LNCAP (cell line): ENCODE measurements at regions not wholly inside any gene's neighbourhood (a gene's known extent, or its start where the extent isn't known, plus 50 kb on each side); places are given as distances from the start of the nearest gene placed in this dataset.

ENCODE experiments used
- TF ChIP-seq, protein P1 (sequence below): fragments of 450-650 bp; IDR thresholded peaks from 2 replicates; pipeline ENCODE4 v1.5.1; 2017; ENCODE audit warnings: mild to moderate bottlenecking

DNA sequence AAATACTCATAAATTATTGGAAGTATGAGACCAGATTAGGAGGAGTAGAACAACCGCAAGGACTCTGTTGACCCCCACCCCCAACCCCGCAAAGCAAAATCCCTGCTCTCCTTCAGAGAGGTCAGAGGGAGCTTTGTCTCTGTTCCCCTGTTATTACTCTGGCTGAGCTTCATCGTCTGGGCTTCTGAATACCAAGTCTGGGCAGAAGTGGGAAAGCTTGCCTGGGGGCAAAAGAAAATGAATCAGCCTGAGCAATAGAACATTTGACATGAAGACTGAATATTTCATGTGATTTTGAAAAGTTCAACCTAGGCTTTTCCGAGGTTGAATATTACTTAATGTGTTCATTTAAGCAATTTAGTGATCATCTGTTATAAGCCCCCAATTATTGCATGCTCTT is 114.6 kb upstream of the ARHGAP28 start:
- TF ChIP-seq, protein P1, sequence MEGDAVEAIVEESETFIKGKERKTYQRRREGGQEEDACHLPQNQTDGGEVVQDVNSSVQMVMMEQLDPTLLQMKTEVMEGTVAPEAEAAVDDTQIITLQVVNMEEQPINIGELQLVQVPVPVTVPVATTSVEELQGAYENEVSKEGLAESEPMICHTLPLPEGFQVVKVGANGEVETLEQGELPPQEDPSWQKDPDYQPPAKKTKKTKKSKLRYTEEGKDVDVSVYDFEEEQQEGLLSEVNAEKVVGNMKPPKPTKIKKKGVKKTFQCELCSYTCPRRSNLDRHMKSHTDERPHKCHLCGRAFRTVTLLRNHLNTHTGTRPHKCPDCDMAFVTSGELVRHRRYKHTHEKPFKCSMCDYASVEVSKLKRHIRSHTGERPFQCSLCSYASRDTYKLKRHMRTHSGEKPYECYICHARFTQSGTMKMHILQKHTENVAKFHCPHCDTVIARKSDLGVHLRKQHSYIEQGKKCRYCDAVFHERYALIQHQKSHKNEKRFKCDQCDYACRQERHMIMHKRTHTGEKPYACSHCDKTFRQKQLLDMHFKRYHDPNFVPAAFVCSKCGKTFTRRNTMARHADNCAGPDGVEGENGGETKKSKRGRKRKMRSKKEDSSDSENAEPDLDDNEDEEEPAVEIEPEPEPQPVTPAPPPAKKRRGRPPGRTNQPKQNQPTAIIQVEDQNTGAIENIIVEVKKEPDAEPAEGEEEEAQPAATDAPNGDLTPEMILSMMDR, result no peak

DNA sequence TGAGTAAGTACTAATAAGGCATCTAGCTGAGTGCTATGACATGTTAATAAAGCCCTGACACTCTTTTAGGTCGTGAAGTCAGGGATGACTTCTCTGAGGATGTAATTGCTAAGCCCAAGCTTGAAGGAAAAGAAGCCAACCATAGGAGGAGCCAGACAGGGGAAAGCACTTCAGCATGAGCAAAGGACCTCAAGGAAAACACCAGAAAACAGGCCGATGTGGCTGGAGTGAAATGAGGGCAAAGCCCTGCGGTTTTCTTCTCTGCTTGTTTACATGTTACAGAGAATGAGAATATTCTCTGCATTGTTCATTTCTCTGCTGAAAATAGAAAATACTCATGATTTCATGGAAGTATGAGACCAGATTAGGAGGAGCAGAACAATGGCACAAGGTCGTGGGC is 112.5 kb upstream of the ARHGAP28 start:
- TF ChIP-seq, protein P1, result no peak

DNA sequence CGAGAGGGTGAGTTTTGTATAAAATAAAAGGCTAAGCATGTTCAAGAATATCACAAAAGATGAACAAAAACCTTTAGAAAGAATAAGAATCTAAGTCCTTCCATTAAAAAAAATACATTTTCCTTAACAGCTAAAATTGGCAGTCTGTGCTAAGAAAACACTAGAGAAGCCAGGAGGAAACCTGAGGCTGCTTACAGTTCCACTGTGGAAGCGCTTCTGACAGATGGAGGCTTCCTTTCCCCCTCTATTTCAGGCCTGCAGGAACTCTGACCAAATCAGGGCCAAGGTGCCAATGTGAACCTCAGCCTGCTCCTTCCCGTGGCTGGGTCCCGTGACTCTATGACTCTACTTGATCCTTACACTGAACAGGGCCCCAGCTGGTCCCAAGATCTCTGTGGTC is 108.1 kb upstream of the ARHGAP28 start:
- TF ChIP-seq, protein P1, result no peak

DNA sequence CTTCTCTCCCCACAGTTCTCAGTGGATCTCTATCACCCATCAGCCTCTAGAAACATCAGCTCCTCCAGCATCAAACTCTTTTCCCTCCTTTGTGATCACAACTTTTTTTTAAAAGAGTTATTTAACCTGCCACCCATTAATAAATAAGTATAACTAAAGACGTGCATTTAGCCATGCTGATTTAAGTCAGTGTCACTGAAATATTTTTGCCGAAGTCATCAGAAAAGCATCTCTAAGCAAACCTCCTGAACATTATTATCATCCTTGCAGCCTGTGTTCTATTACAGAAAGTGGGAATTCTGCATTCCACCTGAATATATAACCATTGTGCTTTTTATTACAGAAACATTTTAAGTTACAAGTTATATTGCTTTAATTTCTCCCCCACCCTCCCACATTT is 106.2 kb upstream of the ARHGAP28 start:
- TF ChIP-seq, protein P1, result no peak

DNA sequence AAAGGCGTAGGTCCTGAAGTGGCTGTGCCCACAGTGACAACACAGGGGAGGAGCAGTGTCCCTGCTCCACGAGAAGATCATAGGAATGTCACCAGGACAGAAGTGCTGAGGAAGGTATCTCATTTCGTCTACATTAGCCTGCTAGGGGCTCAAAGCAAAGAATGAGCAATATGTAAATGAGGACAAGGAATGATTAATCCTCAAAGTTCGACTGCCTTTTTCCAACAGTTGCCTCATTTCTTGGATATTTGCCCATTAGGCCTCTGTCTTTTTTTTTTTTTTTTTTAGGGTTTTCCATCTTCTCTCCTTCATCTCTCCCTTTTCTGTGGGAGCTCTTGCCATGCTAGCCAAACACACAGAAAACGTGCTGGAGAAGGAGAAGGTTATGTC is 105.2 kb upstream of the ARHGAP28 start:
- TF ChIP-seq, protein P1, result no peak

DNA sequence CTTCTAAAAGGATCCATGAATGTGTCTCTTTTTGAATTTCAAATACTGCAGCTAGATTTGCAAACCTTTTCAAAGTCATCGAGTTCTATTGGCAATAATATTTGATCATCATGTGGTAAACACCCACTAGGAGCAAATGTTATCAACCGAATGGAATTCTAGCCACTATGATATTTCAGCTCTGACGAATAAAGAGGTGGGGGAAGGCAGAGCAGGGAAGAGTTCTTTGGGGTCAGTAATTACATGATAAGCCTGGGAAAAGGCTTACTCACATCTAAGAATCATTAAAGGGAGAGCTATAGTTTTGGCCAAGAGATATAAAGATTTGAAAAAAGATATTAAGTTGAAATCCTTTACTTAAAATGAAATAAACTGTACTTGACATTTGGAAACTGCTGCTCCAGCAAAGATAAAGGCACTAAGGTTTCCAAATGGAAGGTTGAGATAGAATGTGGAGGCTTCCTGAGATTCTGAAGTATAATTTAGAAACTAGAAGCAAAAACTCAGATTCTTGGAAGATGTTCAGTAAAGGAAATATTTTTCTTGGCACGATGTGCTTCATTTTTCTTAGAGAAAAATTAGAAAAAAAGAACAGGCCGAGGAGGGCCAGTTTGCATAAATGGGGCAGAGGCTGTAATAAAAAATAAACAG is 104.7 kb upstream of the ARHGAP28 start:
- TF ChIP-seq, protein P1, result no peak

DNA sequence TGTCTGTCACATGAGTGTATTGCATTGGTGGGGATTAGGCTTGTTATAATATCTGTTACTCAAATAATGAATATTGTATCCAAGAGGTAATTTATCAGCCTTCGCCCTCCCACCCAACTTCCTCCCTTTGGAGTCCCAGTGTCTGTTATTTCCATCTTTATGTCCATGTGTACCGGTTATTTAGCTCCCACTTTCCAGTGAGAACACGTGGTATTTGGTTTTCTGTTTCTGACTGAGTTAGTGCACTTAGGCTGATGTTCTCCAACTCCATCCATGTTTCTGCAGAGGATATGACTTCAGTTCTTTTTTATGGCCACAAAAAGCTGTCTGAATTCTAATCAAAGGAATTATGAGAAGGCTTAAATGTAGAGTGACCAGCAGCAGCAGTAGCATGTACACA is 104.0 kb upstream of the ARHGAP28 start:
- TF ChIP-seq, protein P1, result no peak

DNA sequence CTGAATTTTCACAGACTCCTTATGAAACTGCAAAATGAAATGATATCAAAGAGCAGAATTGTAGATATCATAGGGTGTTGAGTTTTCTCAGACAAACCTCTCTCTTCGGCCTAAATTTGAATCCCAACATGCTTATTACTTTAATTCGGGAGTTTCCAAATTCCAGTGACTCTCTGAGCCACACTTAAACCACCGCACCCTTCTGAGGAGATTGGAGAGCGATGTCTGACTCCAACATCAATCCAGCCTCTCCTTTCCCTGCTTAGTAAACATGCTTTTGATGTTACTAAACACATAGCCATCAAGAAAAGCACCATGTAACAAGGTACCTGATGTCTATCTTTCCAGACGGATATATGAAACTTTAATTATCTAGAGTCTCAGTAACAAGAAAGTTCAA is 103.1 kb upstream of the ARHGAP28 start:
- TF ChIP-seq, protein P1, result no peak
